ENCODE measurements at regions not wholly inside any gene's neighbourhood (a gene's known extent, or its start where the extent isn't known, plus 50 kb on each side); places are given as distances from the start of the nearest gene placed in this dataset.

- CTCF ChIA-PET: interaction anchor here (0.9 to 4.7 kb wide), 3 partner anchors 11 to 60 kb away, joined by 3 to 40 read pairs (median 12); no protein-coding TSS in a partner anchor
- 88% methylated on average over 2 of the region's 4 CpGs for WGBS (ENCODE audit: low lambda C conversion rate)
- TF ChIP-seq SMC3 (IDR thresholded peaks at IDR 0.05; ENCODE audit: low read depth, low read length): no peak
- TF ChIP-seq CHD2 (IDR thresholded peaks at IDR 0.05; ENCODE audit: low read length, partially characterized antibody): no peak
- no peak for TF ChIP-seq NRF1 (IDR thresholded peaks at IDR 0.05; ENCODE audit: low read depth, low read length)
- no peak for TF ChIP-seq SIN3A (IDR thresholded peaks at IDR 0.05; ENCODE audit: borderline replicate concordance, low read depth, low read length)
- TF ChIP-seq MXI1 (IDR thresholded peaks at IDR 0.05; ENCODE audit: low read depth, low read length): no peak
- TF ChIP-seq TEAD4 (IDR thresholded peaks at IDR 0.05; ENCODE audit: borderline replicate concordance, insufficient read depth): no peak
- TF ChIP-seq MEF2A (IDR thresholded peaks at IDR 0.05; ENCODE audit: borderline replicate concordance, low read depth): no peak
- TF ChIP-seq USF2 (IDR thresholded peaks at IDR 0.05; ENCODE audit: borderline replicate concordance, low read depth, low read length): no peak
- no peak for TF ChIP-seq PBX3 (IDR thresholded peaks at IDR 0.05)
- no peak for TF ChIP-seq RCOR1 (IDR thresholded peaks at IDR 0.05; ENCODE audit: low read length)
- no peak for TF ChIP-seq ELF1 (IDR thresholded peaks at IDR 0.05)
- no peak for TF ChIP-seq CTCF (IDR thresholded peaks at IDR 0.05)
- TF ChIP-seq JUND (IDR thresholded peaks at IDR 0.05): no peak
- no peak for TF ChIP-seq FOXJ3 (CRISPR knock-in tag; IDR thresholded peaks at IDR 0.05)
- no peak for TF ChIP-seq FOXM1 (IDR thresholded peaks at IDR 0.05; ENCODE audit: low read depth)
- no peak for TF ChIP-seq TAF1 (IDR thresholded peaks at IDR 0.05; ENCODE audit: borderline replicate concordance, low read depth, low read length)
- TF ChIP-seq GATA2 (CRISPR knock-in tag; IDR thresholded peaks at IDR 0.05): no peak
- no peak for TF ChIP-seq RAD21 (IDR thresholded peaks at IDR 0.05; ENCODE audit: low read length)
- TF ChIP-seq EP300 (IDR thresholded peaks at IDR 0.05; ENCODE audit: borderline replicate concordance in 1 of 2, low read depth in 1 of 2, low read length in 1 of 2): no peak
Measured at GRCh38 chr2:217725409-217725808, 277.4 kb downstream of the TNS1 start.

More at GRCh38 chr2:217725409-217725808, 277.4 kb downstream of the TNS1 start:
- Histone ChIP-seq H3K9ac (no peak overlapping the region), H3K4me1 (ENCODE audit: control insufficient read depth in 1 of 2, insufficient read depth in 2 of 2, low read depth in 1 of 2, low read length in 1 of 2) (peaks cover 6 to 18% of the 10 kb centered on the region in 2 experiments; a peak in 3 of 4 replicates), H3K27ac (ENCODE audit: low read depth in 2 of 2, low read length in 1 of 2) (no peak overlapping the region), H3K9me2 (no peaks in the 10 kb centered on the region), H3K9me3 (peaks cover 3% of the 10 kb centered on the region; the same call in 1 of the 2 replicates), H2AFZ (ENCODE audit: low read depth) (no peak overlapping the region), H3K79me2 (ENCODE audit: insufficient read depth) (no peaks in the 10 kb centered on the region), H3K4me2 (no peak overlapping the region), H3K4me3 (ENCODE audit: low read depth in 2 of 2, low read length in 1 of 2) (no peak overlapping the region), H4K20me1 (ENCODE audit: insufficient read depth) (no peaks in the 10 kb centered on the region), H3K36me3 (replicated peaks in 1 of 2; ENCODE audit: control insufficient read depth in 1 of 2, insufficient read depth in 2 of 2, low read length in 1 of 2) (no peaks in the 10 kb centered on the region), H3K27me3 (ENCODE audit: insufficient read depth) (no peaks in the 10 kb centered on the region), H3F3A (replicated peaks; ENCODE audit: insufficient read depth) (no peaks in the 10 kb centered on the region)
- POLR2A ChIA-PET: no interaction called here
- no peak for DNase-seq
